NCI-H128 (cell line): ENCODE measurements at regions not wholly inside any gene's neighbourhood (a gene's known extent, or its start where the extent isn't known, plus 50 kb on each side); places are given as distances from the start of the nearest gene placed in this dataset.
"Not testable (repeated sequence)": the region's sequence is repeated elsewhere in the genome, so short reads cannot be mapped to it uniquely, and the experiment has no call there.

Experiments used
- DNase-seq: peaks from one replicate; lab custom pipeline; 2025; ENCODE audit not compliant: unreplicated experiment; lab: John Stamatoyannopoulos, UW

- DNase-seq: not testable (repeated sequence)
Observed at GRCh38 chr2:8510055-8510454, 171.8 kb upstream of the ID2 start.

- DNase-seq: no peak
Observed at GRCh38 chr2:8510519-8510918, 171.3 kb upstream of the ID2 start.

- DNase-seq: no peak
Observed at GRCh38 chr2:8511868-8512612, 169.8 kb upstream of the ID2 start.

GRCh38 chr2:8513601-8514273 is 168.1 kb upstream of the ID2 start:
- no peak for DNase-seq

- DNase-seq: no peak
Observed at GRCh38 chr2:8514274-8514662, 167.6 kb upstream of the ID2 start.

GRCh38 chr2:8514796-8515758 is 166.8 kb upstream of the ID2 start:
- no peak for DNase-seq

GRCh38 chr2:8515864-8516533 is 165.9 kb upstream of the ID2 start:
- DNase-seq: no peak

- DNase-seq: no peak
Observed at GRCh38 chr2:8517850-8518498, 163.9 kb upstream of the ID2 start.

- no peak for DNase-seq
Observed at GRCh38 chr2:8518979-8519668, 162.7 kb upstream of the ID2 start.

- no peak for DNase-seq
Observed at GRCh38 chr2:8520791-8521344, 161.0 kb upstream of the ID2 start.

GRCh38 chr2:8522687-8523086 is 159.2 kb upstream of the ID2 start:
- DNase-seq: no peak

- no peak for DNase-seq
Observed at GRCh38 chr2:8524388-8524787, 157.5 kb upstream of the ID2 start.

GRCh38 chr2:8524823-8525222 is 157.0 kb upstream of the ID2 start:
- no peak for DNase-seq

- DNase-seq: no peak
Observed at GRCh38 chr2:8525236-8525581, 156.6 kb upstream of the ID2 start.

GRCh38 chr2:8525582-8526402 is 156.1 kb upstream of the ID2 start:
- peak; percentile 69 for DNase-seq

GRCh38 chr2:8526403-8526696 is 155.5 kb upstream of the ID2 start:
- no peak for DNase-seq

GRCh38 chr2:8527031-8527430 is 154.8 kb upstream of the ID2 start:
- no peak for DNase-seq

GRCh38 chr2:8527676-8528075 is 154.2 kb upstream of the ID2 start:
- no peak for DNase-seq

- no peak for DNase-seq
Observed at GRCh38 chr2:8528863-8529262, 153.0 kb upstream of the ID2 start.
